C4-2B (cell line): ENCODE measurements at regions not wholly inside any gene's neighbourhood (a gene's known extent, or its start where the extent isn't known, plus 50 kb on each side); places are given as distances from the start of the nearest gene placed in this dataset.

Experiments
- CTCF ChIP-seq: fragments of 450-650 bp; conservative IDR thresholded peaks from 2 replicates; pipeline ENCODE4 v1.5.1; 2017; ENCODE audit warnings: mild to moderate bottlenecking
- ZFX ChIP-seq: fragments of 450-650 bp; IDR thresholded peaks from 2 replicates; pipeline ENCODE4 v1.6.1; 2017

- no peak for TF ChIP-seq CTCF
- no peak for TF ChIP-seq ZFX
Measured at GRCh38 chr4:127307996-127308395, 324.8 kb upstream of the INTU start.
